HG03064 (cell line): ENCODE measurements at regions not wholly inside any gene's neighbourhood (a gene's known extent, or its start where the extent isn't known, plus 50 kb on each side); places are given as distances from the start of the nearest gene placed in this dataset.

ENCODE experiments used
- ATAC-seq: cut with Tn5 transposase; IDR thresholded peaks from one replicate; pipeline ENCODE4 v1.9.1; 2021; ENCODE audit warnings: low read depth; ENCODE audit not compliant: unreplicated experiment

GRCh38 chr1:106879538-106879937 is 176.9 kb upstream of the PRMT6 start:
- no peak for ATAC-seq

DNA sequence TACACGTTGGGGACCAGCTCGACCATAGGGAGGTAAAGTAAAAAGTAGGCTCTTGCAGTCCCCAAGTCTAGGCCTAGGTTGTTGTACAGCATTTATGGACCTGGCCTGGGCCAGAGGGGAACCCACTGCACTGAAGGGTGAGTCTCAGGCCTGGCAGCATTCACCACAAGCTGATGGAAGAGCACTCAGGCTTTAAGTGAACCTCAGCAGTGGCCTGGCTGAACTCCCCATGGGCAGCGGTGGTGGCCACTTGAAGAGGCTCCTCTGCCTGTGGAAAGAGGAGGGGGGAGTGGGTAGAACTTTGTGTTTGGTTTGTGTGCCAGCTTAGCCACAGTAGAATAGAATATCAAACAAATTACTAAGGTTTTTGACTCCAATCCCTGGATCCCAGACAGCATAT is 176.2 kb upstream of the PRMT6 start:
- no peak for ATAC-seq

DNA sequence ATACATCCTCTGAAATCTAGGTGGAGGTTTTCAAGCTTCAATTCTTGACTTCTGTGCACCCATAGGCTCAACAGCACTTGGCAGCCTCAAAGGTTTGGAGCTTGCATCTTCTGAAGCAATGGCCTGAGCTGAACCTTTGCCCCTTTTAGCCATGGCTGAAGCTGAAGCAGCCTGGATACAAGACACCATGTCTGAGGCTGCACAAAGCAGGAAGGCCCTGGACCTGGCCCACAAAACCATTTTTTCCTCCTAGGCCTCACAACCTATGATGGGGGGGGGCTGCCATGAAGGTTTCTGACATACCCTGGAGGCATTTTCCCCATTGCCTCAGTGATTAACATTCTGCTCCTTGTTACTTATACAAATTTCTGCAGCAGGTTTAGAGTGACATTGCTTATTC is 173.3 kb upstream of the PRMT6 start:
- ATAC-seq = no peak

GRCh38 chr1:106889059-106889458 is 167.4 kb upstream of the PRMT6 start:
- no peak for ATAC-seq

DNA sequence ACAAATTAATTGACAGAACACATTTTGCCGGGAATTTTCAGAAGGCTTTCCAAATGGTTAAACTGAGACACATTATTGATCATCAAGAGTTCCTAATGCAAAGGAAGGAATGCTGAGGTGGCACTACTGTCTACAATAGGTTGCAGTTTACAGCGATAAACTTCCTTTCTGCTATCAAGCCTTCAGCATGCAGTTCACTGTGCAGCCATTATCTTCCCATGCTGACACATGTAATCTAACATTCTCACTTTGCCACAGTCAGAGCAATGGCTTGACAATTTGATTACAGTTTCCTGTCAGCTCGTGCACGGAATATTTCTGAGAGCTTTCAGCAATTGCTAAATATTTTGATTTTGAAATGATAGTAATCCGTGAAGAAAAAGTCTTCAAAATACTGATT is 166.9 kb upstream of the PRMT6 start:
- no peak for ATAC-seq

GRCh38 chr1:106897976-106898375 is 158.5 kb upstream of the PRMT6 start:
- ATAC-seq = no peak

DNA sequence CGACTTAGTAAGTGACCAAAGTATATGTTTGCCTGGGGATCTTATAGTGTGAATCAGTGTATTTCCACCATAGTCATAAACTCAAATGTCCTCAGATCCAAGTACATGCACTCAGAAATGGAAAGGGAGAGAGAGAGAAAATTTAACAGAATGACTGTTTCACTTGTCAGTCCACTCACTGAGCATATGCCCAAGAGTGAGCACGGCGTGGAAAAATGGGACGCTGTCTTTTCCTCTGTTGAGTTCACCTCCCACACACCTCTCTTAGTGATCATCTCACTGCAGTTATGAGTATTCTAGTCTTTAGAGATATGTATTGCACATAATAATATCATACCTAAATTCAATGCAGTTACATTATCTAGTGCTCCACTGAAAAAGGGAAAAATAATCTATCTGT is 156.8 kb upstream of the PRMT6 start:
- ATAC-seq = no peak

DNA sequence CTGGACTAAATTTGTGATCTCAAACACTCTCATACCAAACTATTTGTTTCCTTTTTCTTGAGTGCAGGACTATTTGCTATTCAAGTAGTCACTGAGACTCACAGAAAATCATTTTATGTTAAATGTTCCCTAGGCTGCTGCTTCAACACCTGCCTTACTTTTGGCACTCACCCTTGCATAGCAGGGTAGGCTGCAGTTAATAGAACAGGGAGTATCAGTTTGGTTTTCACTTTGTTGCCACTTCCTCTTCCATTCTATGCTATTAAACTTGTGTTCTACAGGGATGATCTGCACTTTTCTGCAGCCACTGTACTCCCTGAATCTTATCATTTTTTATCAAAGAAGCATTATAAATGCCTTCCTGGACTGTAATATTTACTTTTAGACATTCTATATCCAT is 148.7 kb upstream of the PRMT6 start:
- ATAC-seq = peak; percentile 98

GRCh38 chr1:106908689-106909088 is 147.8 kb upstream of the PRMT6 start:
- no peak for ATAC-seq

DNA sequence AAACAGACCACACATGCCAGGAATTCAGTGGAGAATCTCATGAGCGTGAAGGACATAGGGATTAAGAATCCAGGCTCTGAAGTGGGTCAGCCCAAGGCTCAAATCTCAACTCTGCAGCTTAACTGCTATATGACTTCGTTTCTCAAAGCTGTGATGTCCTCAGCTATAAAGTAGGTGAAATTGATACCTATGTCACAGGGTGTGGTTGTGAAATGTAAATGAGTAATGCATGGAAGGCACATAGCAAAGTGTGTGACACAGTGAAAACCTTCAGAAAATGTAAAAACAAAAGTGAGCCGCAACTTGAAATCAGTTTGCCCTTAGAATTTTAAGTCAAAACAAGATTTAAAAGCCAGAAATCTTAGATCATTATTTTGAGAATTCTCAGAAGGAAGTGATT is 145.7 kb upstream of the PRMT6 start:
- ATAC-seq = no peak

DNA sequence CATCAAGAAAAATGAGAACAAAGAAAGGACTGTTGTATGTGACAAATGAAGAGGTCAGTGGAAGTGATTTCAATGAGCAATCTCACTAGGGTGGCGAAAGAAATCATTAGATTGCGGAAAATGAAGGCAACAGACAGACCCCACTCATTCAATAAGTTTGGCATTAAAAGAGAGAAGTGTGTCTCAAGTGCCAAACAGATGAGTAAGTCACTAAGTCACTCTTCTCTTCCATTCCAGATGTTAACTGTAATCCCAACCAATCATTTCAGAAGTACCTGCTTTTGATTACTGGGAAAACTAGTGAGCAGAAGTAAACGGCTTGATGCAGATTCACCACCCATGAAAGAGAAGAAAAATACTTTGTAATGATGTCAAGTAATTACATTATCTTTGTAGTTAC is 144.3 kb upstream of the PRMT6 start:
- ATAC-seq = no peak

DNA sequence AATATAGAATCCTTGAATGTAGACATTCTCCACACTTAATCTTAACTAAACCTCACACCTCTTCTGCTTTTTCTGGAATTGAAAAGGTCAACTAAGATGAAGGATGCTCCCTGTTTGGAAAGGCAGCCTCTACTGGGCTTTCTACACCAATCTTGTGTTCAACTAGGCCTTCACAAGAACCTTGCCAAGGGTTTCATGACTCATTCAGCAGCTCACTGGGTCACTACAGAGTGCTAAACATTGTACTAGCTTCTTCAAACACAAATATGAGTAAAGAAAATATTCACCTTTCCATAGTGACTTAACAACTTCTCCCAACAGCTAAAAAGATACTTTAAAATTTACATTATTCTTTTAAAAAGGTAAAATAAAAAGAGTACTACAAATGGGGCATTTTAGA is 135.3 kb upstream of the PRMT6 start:
- no peak for ATAC-seq

DNA sequence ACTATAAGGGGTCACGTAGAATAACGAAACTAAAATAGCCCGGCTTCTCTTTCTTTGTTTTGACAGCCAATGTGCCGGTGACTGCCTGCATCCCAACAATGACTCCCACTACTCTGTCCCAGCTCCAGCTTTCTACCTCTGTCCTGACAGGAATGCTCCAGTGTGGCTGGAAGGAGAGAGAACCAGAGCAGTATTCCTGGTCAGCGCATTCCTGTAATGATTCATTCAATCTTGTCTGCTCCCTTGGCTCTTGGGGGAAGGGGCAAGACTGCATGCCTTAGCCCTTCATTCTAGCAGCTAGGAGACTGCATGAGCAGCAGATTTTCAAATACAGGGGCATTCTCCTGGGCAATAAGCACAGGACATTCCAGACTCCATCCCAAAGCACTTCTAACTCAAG is 132.1 kb upstream of the PRMT6 start:
- no peak for ATAC-seq

DNA sequence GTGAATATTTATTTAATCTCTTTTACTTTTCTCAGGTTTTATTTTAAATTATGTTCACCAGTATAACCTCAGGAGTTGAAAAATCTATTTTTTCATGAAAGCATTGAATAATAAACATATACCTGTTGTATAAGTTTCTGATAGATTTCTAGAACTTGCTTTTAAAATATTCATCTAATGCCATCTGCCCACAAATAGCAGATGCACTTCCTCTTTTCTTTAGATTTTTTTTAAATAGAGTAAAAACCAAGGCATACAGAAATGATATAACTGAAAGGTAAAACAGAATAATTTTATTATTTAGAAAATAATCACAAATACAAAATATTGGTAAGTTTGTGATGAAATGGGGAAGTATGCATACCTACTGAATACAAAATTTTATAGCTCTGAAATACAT is 130.7 kb upstream of the PRMT6 start:
- no peak for ATAC-seq

- no peak for ATAC-seq
Measured at GRCh38 chr1:106926803-106927582, 129.5 kb upstream of the PRMT6 start.

DNA sequence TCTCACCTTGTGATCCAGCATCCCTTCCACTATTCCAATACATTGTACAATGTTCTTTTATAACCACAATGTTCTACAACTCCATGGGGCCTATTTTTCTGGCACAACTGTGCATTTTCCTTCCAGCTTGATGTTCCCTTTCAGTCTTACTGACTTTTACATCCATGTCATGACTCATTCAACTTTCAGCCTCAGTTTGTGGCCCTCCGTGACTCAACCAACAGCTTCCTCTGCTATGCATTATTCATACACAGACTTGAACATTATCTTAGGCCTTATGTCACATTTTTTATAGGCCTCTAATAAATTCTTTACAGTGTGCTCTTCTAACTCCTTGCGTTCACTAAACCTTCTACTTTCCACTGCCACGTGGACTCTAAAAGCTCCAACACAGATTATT is 119.4 kb upstream of the PRMT6 start:
- ATAC-seq = no peak

GRCh38 chr1:106944721-106945120 is 111.8 kb upstream of the PRMT6 start:
- no peak for ATAC-seq

GRCh38 chr1:106952776-106953175 is 103.7 kb upstream of the PRMT6 start:
- ATAC-seq = no peak

DNA sequence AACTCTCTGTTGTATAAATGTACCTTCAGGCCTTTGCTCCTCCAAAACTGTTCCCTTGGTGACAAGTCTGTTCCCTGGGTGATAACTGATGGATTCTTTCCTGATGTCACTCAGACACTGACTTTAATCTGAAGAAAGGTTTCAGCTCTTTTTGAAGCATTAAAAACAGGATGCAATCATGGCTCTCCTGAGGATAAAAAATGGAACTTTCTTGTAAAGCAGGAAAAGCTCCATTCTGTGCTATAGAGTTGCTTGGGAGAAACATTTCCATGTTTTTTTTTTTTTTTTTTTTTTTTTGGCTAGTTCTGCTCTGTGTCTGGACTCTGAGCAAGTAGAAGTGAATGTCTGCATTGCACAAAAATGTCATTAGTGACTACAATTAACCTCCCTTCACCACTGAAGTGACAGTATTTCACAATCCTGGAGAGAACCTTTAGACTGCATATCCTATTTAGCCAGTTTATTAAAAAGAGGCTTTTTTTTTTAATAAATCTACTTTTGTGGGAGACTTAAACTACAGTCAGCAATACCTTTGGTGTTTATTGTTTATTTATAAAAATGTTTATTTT is 101.7 kb upstream of the PRMT6 start:
- no peak for ATAC-seq

- no peak for ATAC-seq
Measured at GRCh38 chr1:106956721-106957120, 99.8 kb upstream of the PRMT6 start.

DNA sequence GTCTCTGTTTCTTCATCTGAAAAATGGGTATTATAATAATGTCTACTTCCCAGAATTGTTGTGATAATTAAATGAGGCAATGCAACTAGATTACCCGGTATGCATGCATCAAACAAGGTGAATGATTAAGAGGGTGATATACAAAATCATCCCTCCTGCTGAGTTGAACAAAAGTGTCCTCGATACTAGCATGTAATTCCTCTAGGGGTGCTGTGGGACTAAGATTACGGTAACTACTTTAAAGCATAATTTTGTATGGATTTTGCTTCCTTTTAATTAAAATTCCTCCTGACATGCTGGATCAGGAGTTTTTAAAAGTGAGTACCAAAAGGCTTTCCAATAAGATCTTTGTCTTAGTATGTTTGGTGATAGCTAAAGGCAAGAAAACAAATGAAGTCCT is 98.7 kb upstream of the PRMT6 start:
- no peak for ATAC-seq

GRCh38 chr1:106960412-106960811 is 96.1 kb upstream of the PRMT6 start:
- ATAC-seq = no peak

DNA sequence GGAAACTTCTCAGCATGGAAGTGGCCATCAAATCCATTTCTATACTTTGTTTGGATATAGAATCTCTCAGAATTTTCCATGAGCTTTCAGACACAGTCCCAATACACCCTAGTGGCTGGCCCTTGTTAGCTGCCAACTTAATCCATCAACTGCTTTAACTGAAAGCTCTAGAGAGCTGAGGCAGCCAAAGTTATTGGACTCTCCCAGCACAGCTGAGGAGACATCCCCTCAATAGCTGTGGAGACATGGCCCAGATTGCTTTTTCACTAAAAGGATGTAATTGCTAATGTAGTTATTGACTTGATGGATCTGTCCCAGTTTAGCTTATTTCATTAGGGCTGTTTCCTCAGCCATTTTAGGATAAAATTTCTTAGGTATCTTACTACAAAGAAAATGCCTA is 94.8 kb upstream of the PRMT6 start:
- no peak for ATAC-seq
